Right lobe of liver (tissue), 6 donors: ENCODE measurements at regions not wholly inside any gene's neighbourhood (a gene's known extent, or its start where the extent isn't known, plus 50 kb on each side); places are given as distances from the start of the nearest gene placed in this dataset.

Experiments
- ATAC-seq, 4 donors: fragments of 200-7000 bp; cut with Tn5 transposase; one replicate each; pipeline ENCODE4 v1.9.1; 2020; ENCODE audit warnings: mild to moderate bottlenecking in 4 of 4, moderate library complexity in 4 of 4
- DNase-seq, 3 donors: peaks; one replicate each; pipeline ENCODE4 v3.0.0-alpha.2; 2020
- H3K27ac ChIP-seq, 3 donors: fragments of 200-600 bp; one replicate each; pipeline ENCODE4 v1.8.0; 2022
- H3K27me3 ChIP-seq, 2 donors: fragments of 200-600 bp; one replicate each; pipeline ENCODE4 v1.8.0; 2022
- H3K36me3 ChIP-seq, 4 donors: fragments of 200-600 bp; sonication (generic) in 1 of 4; one replicate each; pipeline versions ENCODE4 v1.5.1 to v1.8.0; 2017 to 2022; ENCODE audit warnings: control low read depth in 1 of 4
- H3K4me1 ChIP-seq, 4 donors: fragments of 200-600 bp; sonication (generic) in 1 of 4; one replicate each; pipeline versions ENCODE4 v1.5.1 to v1.8.0; 2017 to 2022; ENCODE audit warnings: control low read depth in 1 of 4
- H3K4me3 ChIP-seq, 3 donors: fragments of 200-600 bp; one replicate each; pipeline ENCODE4 v1.8.0; 2022
- H3K9me3 ChIP-seq, 4 donors: fragments of 200-600 bp; sonication (generic) in 1 of 4; one replicate each; pipeline versions ENCODE4 v1.5.1 to v1.8.0; 2017 to 2022; ENCODE audit warnings: control low read depth in 1 of 4
- POLR2A ChIP-seq: fragments of 450-650 bp; IDR thresholded peaks from one replicate; pipeline ENCODE4 v1.6.1; 2017; ENCODE audit warnings: antibody characterized with exemption, mild to moderate bottlenecking
- WGBS: methylation state at CpG from one replicate; pipeline ENCODE4 v1.1.6; 2018; ENCODE audit warnings: low coverage, low lambda C conversion rate; ENCODE audit not compliant: insufficient coverage; ENCODE audit errors: missing lambda C conversion rate; 5-methylcytosine and 5-hydroxymethylcytosine counted together
- intact Hi-C, 2 donors: fragments of 100-400 bp; cut with DNase I; formaldehyde crosslinking; loops; one replicate each; pipeline versions ENCODE4 v1.11.2 to v1.14.1; 2022
- TF ChIP-seq, protein P1 (sequence below), 4 donors: fragments of 200-600 bp in 3 of 4; fragments of 450-650 bp in 1 of 4; IDR thresholded peaks; one replicate each; pipeline versions ENCODE4 v1.5.1 to v1.8.0; 2016 to 2022; ENCODE audit warnings: antibody characterized with exemption in 4 of 4, mild to moderate bottlenecking in 2 of 4
- donor health status: DM: no; HTN: yes; CAD: no.
- donor health status: DM: no; HTN: no; CAD: no.
- donor health status: DM: no; HTN: no; CAD: no.
- donor health status: DM: no; HTN: yes; CAD: no.
- donor health status: DM: no; HTN: yes; CAD: no.

DNA sequence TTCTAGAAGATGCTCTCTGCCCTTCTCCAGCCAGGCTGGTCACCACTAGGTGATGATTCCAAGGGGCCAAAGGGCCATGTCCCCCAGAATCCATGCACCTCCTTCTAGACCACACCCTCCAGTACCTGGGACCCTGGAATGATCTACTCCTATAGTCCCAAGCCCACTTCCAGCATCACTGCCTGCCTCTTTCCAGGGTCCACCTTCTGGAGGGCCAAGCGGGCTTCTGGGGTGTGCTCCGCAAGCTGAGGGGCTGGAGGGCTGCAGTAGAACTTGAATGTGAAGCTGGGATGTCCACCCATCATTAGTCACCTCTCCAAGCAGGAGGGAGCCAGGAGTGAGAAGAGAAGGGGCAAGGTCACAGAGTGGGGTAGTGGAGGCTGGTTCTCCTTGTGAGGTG, 234.4 kb upstream of the MYO3A start:
- Histone ChIP-seq H3K9me3 (no peaks in the 10 kb centered on the region), H3K4me1 (no peaks in the 10 kb centered on the region), H3K27ac (no peak overlapping the region), H3K4me3 (no peak overlapping the region), H3K36me3 (no peaks in the 10 kb centered on the region), H3K27me3 (no peaks in the 10 kb centered on the region)
- intact Hi-C loops: no loop called here
- TF ChIP-seq, protein P1, sequence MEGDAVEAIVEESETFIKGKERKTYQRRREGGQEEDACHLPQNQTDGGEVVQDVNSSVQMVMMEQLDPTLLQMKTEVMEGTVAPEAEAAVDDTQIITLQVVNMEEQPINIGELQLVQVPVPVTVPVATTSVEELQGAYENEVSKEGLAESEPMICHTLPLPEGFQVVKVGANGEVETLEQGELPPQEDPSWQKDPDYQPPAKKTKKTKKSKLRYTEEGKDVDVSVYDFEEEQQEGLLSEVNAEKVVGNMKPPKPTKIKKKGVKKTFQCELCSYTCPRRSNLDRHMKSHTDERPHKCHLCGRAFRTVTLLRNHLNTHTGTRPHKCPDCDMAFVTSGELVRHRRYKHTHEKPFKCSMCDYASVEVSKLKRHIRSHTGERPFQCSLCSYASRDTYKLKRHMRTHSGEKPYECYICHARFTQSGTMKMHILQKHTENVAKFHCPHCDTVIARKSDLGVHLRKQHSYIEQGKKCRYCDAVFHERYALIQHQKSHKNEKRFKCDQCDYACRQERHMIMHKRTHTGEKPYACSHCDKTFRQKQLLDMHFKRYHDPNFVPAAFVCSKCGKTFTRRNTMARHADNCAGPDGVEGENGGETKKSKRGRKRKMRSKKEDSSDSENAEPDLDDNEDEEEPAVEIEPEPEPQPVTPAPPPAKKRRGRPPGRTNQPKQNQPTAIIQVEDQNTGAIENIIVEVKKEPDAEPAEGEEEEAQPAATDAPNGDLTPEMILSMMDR (IDR thresholded peaks at IDR 0.05): no peak
- no peak for TF ChIP-seq POLR2A
- no CpG with 5 or more reads among the region's 2 CpGs for WGBS
- ATAC-seq: no peak
- no peak for DNase-seq

DNA sequence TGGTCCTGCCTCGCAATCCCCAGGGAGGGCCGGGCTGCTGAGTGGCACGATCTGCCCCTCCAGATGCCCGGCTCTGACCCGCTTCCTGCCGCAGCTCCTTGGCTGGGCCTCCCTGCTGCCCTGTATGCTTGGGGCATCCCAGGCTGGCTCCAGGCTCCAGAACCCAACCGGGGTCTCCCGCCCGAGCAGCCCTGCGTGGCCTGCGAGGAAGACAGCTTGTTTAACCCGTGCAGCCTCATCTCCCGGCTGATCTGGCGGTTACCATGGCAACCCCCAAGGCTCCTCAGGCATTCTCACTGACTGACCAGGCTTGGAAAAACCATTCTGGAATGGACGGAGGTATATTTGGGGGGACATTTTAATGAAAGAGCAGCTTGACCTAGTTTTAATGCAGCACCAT, 232.4 kb upstream of the MYO3A start:
- peak in 1 of 4 donors; percentile 24 for ATAC-seq
- 60% methylated on average over 3 of the region's 15 CpGs for WGBS
- Histone ChIP-seq H3K27ac (no peak overlapping the region), H3K36me3 (no peaks in the 10 kb centered on the region), H3K4me3 (no peak overlapping the region), H3K27me3 (no peaks in the 10 kb centered on the region), H3K4me1 (no peaks in the 10 kb centered on the region), H3K9me3 (no peaks in the 10 kb centered on the region)
- TF ChIP-seq, protein P1 (IDR thresholded peaks at IDR 0.05): no peak
- TF ChIP-seq POLR2A: no peak
- DNase-seq: no peak
- intact Hi-C loops: no loop called here

DNA sequence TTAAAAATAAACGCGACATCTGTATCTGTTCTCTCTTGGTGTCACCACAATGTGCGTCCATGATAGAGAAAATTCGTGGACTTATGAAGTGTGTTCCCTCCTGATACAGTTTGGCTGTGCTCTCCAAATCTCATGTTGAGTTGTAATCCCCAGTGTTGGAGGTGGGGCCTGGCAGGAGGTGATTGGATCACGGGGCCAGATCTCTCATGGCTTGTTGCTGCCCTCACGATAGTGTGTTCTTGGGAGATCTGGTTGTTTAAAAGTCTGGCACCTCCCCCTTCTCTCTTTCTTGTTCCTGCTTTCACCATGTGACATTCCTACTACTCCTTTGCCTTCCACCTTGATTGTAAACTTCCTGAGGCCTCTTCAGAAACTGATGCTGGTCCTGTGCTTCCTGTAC, 229.4 kb upstream of the MYO3A start:
- H3K27ac ChIP-seq: no peak overlapping the region
- TF ChIP-seq POLR2A: no peak
- TF ChIP-seq, protein P1 (IDR thresholded peaks at IDR 0.05): no peak

DNA sequence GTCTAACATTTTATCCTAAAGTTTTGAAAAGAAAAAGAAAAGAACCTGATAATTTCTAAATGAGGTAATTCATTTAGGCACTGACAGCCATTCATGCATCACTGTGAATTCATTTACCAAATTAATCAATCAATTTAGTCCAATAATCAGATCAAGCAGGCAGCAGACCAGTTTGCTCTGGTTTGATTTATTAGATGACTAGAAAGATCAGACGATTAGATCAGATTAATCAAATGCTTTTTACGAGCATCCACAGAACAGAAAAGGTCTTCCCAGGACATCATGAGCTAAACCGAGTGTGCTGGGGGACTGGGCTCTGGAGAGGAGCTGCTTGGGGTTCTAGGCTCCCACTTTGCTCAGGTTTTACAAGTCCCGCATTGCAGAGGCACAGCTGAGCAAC, 226.5 kb upstream of the MYO3A start:
- TF ChIP-seq, protein P1 (IDR thresholded peaks at IDR 0.05): no peak
- no peak for TF ChIP-seq POLR2A
- intact Hi-C loops: no loop called here

More for the DNA sequence above, 229.4 kb upstream of the MYO3A start:
- Histone ChIP-seq H3K4me1 (no peaks in the 10 kb centered on the region), H3K27me3 (no peaks in the 10 kb centered on the region), H3K4me3 (no peak overlapping the region), H3K9me3 (no peaks in the 10 kb centered on the region), H3K36me3 (no peaks in the 10 kb centered on the region)
- 58% methylated on average over 6 of the region's 6 CpGs for WGBS
- intact Hi-C loops: no loop called here
- no peak for ATAC-seq
- no peak for DNase-seq

More for the DNA sequence above, 226.5 kb upstream of the MYO3A start:
- Histone ChIP-seq H3K27me3 (no peaks in the 10 kb centered on the region), H3K36me3 (no peaks in the 10 kb centered on the region), H3K4me3 (no peak overlapping the region), H3K4me1 (no peaks in the 10 kb centered on the region), H3K27ac (no peak overlapping the region), H3K9me3 (no peaks in the 10 kb centered on the region)
- no peak for ATAC-seq
- no peak for DNase-seq
- 55% methylated on average over 3 of the region's 4 CpGs for WGBS
